Osteoblast (primary cell): ENCODE measurements at regions not wholly inside any gene's neighbourhood (a gene's known extent, or its start where the extent isn't known, plus 50 kb on each side); places are given as distances from the start of the nearest gene placed in this dataset.

ENCODE experiments used
- DNase-seq: peaks from one replicate; pipeline ENCODE4 v3.0.0; 2011; ENCODE audit warnings: low spot score, mixed read lengths; ENCODE audit not compliant: insufficient read length; ENCODE audit errors: missing footprints
- H2AFZ ChIP-seq: 2 replicates; pipeline ENCODE4 v1.6.0; 2011; ENCODE audit warnings: mild to moderate bottlenecking, low read length
- H3K27ac ChIP-seq: 2 replicates; pipeline ENCODE4 v1.5.1; 2011; ENCODE audit warnings: mild to moderate bottlenecking, low read depth, low read length, moderate library complexity
- H3K27me3 ChIP-seq: 2 replicates; pipeline ENCODE4 v1.6.0; 2012; ENCODE audit warnings: mild to moderate bottlenecking, control low read depth, inconsistent platforms, low read length, moderate library complexity; ENCODE audit not compliant: insufficient read depth
- H3K36me3 ChIP-seq: 2 replicates; pipeline ENCODE4 v1.5.1; 2011; ENCODE audit warnings: mild to moderate bottlenecking, low read length, control low read depth, moderate library complexity; ENCODE audit not compliant: insufficient read depth
- H3K4me1 ChIP-seq: 2 replicates; pipeline ENCODE4 v1.5.1; 2011; ENCODE audit warnings: mild to moderate bottlenecking, low read length, control low read depth, moderate library complexity; ENCODE audit not compliant: insufficient read depth
- H3K4me2 ChIP-seq: 2 replicates; pipeline ENCODE4 v1.6.0; 2011; ENCODE audit warnings: mild to moderate bottlenecking, low read length; ENCODE audit not compliant: insufficient read depth
- H3K4me3 ChIP-seq: fragments of 200-600 bp; sonication (generic); 3 replicates; pipeline ENCODE4 v1.5.1; 2012; ENCODE audit warnings: mild to moderate bottlenecking, low read length, inconsistent platforms; ENCODE audit not compliant: insufficient read depth
- H3K79me2 ChIP-seq: 2 replicates; pipeline ENCODE4 v1.6.0; 2012; ENCODE audit warnings: mild to moderate bottlenecking, low read length, control low read depth, inconsistent platforms; ENCODE audit not compliant: insufficient read depth
- H3K9me3 ChIP-seq: 2 replicates; pipeline ENCODE4 v1.5.1; 2011; ENCODE audit warnings: low read depth, low read length, control low read depth
- H4K20me1 ChIP-seq: 2 replicates; pipeline ENCODE4 v1.6.0; 2012; ENCODE audit warnings: mild to moderate bottlenecking, low read length, control low read depth; ENCODE audit not compliant: insufficient read depth
- CTCF ChIP-seq: IDR thresholded peaks from 2 replicates; pipeline ENCODE4 v1.5.1; 2011; ENCODE audit warnings: mild to moderate bottlenecking, low read depth, low read length, moderate library complexity; ENCODE audit errors: extremely low read depth

- Histone ChIP-seq H4K20me1 (no peaks in the 10 kb centered on the region), H2AFZ (no peak overlapping the region), H3K4me2 (no peak overlapping the region), H3K4me1 (no peaks in the 10 kb centered on the region), H3K27me3 (no peaks in the 10 kb centered on the region), H3K79me2 (no peaks in the 10 kb centered on the region), H3K27ac (no peak overlapping the region), H3K9me3 (no peaks in the 10 kb centered on the region), H3K4me3 (no peak overlapping the region), H3K36me3 (no peaks in the 10 kb centered on the region)
- no peak for TF ChIP-seq CTCF
- no peak for DNase-seq
These were observed 784.5 kb downstream of the TSN start for GRCh38 chr2:122539920-122540319.

DNA sequence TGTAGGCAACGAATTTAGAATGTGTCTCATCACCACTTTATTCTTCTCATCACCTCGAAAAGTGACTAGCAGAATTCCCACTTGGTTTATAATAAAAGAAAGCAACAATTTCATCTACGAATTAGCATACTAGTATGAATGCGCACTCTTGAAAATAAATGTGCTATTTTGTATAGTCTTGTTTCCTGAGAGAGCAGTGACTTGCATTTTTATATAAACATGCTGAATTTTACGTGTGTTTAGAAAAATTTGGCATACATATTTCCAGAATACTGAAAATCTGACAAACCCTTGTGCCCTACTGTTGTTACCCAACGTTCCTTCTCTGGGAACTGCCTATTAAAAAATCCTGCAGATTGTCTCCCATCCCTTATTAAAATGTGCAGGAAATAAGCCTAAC, 786.8 kb downstream of the TSN start:
- Histone ChIP-seq H3K9me3 (no peaks in the 10 kb centered on the region), H3K79me2 (no peaks in the 10 kb centered on the region), H3K4me3 (no peak overlapping the region), H2AFZ (no peak overlapping the region), H3K27me3 (no peaks in the 10 kb centered on the region), H3K27ac (no peak overlapping the region), H3K4me2 (no peak overlapping the region), H4K20me1 (no peaks in the 10 kb centered on the region), H3K36me3 (no peaks in the 10 kb centered on the region), H3K4me1 (no peaks in the 10 kb centered on the region)
- no peak for DNase-seq
- no peak for TF ChIP-seq CTCF

DNA sequence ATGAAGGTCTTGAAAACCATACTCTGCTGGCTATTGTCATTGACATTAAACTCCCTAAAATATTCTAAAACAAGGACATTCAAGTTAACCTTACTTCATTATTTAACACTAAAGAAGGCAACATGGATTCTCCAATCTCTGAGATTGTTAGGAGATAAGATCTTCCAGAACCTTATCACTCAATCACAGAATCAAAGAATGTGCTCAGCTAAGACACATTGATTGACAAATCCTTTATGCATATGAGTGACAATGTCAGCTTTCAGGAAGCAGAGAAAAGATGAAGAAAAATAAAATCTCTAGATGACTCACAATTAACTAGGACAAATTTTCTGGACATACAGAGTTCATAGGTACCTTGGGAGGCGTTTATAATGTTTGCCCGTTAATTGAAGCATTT, 787.2 kb downstream of the TSN start:
- no peak for DNase-seq
- H3K79me2 ChIP-seq = no peaks in the 10 kb centered on the region
- no peak overlapping the region for H2AFZ ChIP-seq
- no peaks in the 10 kb centered on the region for H3K27me3 ChIP-seq
- H3K4me2 ChIP-seq = no peak overlapping the region
- H3K36me3 ChIP-seq = no peaks in the 10 kb centered on the region
- no peaks in the 10 kb centered on the region for H3K4me1 ChIP-seq
- no peak overlapping the region for H3K27ac ChIP-seq
- TF ChIP-seq CTCF = no peak
- no peaks in the 10 kb centered on the region for H4K20me1 ChIP-seq
- H3K9me3 ChIP-seq = no peaks in the 10 kb centered on the region
- no peak overlapping the region for H3K4me3 ChIP-seq

DNA sequence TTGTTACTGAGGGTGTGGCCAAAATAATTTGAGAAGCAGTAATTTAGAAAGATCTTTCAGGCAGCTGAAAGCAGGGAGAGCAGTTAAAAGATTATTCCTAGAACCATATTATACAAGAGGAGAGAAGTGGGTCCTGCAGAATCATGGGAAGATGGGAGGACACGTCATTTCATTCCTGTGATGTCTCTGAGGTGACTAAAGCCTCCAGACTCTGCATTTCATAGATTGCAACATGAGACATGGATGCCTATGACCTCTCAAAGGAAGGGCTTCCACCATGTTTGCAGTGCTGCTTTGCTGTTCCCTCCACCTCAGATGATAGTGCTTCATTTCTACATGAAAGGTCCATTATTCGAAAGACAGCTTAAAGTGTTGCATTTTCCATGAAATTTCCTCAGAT, 788.4 kb downstream of the TSN start:
- Histone ChIP-seq H3K4me3 (no peak overlapping the region), H3K27me3 (no peaks in the 10 kb centered on the region), H3K79me2 (no peaks in the 10 kb centered on the region), H3K4me2 (no peak overlapping the region), H4K20me1 (no peaks in the 10 kb centered on the region), H3K4me1 (no peaks in the 10 kb centered on the region), H3K36me3 (no peaks in the 10 kb centered on the region), H3K9me3 (no peaks in the 10 kb centered on the region), H2AFZ (no peak overlapping the region), H3K27ac (no peak overlapping the region)
- no peak for TF ChIP-seq CTCF
- peak; percentile 72 for DNase-seq
